Lung (tissue), 11 donors: ENCODE measurements at regions not wholly inside any gene's neighbourhood (a gene's known extent, or its start where the extent isn't known, plus 50 kb on each side); places are given as distances from the start of the nearest gene placed in this dataset.

Experiments
- ATAC-seq: fragments of 200-7000 bp; cut with Tn5 transposase; one replicate; pipeline ENCODE4 v1.9.1; 2020; ENCODE audit warnings: moderate number of reproducible peaks; ENCODE audit not compliant: insufficient read depth, low FRiP score
- DNase-seq, 3 donors: peaks; one replicate each; pipeline ENCODE4 v3.0.0-alpha.2; 2013 to 2017
- H3K27ac ChIP-seq, 2 donors: one replicate each; pipeline ENCODE4 v1.5.1; 2013; ENCODE audit warnings: mild to moderate bottlenecking in 2 of 2, moderate library complexity in 2 of 2, control low read depth in 1 of 2, inconsistent platforms in 1 of 2, low read depth in 1 of 2, low read length in 1 of 2
- H3K27me3 ChIP-seq, 3 donors: one replicate each; pipeline ENCODE4 v1.5.1; 2013; ENCODE audit warnings: low read length in 2 of 3; ENCODE audit not compliant: control insufficient read depth in 3 of 3, insufficient read depth in 3 of 3
- H3K36me3 ChIP-seq, 4 donors: one replicate each; pipeline ENCODE4 v1.5.1; 2013; ENCODE audit warnings: low read length in 4 of 4, mild to moderate bottlenecking in 1 of 4, moderate library complexity in 1 of 4; ENCODE audit not compliant: control insufficient read depth in 4 of 4, insufficient read depth in 4 of 4
- H3K4me1 ChIP-seq, 5 donors: one replicate each; pipeline ENCODE4 v1.5.1; 2013; ENCODE audit warnings: low read length in 5 of 5, mild to moderate bottlenecking in 2 of 5, moderate library complexity in 1 of 5; ENCODE audit not compliant: control insufficient read depth in 5 of 5, insufficient read depth in 5 of 5
- H3K4me3 ChIP-seq: one replicate; pipeline ENCODE4 v1.5.1; 2013; ENCODE audit warnings: mild to moderate bottlenecking, control low read depth, moderate library complexity
- H3K9ac ChIP-seq, 2 donors: one replicate each; pipeline ENCODE4 v1.5.1; 2013; ENCODE audit warnings: low read length in 2 of 2, control low read depth in 1 of 2; ENCODE audit not compliant: insufficient read depth in 1 of 2
- H3K9me3 ChIP-seq, 4 donors: one replicate each; pipeline ENCODE4 v1.5.1; 2013; ENCODE audit warnings: low read length in 3 of 4, mild to moderate bottlenecking in 1 of 4, moderate library complexity in 1 of 4; ENCODE audit not compliant: control insufficient read depth in 4 of 4, insufficient read depth in 3 of 4
- CTCF ChIP-seq: IDR thresholded peaks from 2 replicates; pipeline ENCODE4 v1.5.1; 2012; ENCODE audit warnings: mild to moderate bottlenecking; ENCODE audit errors: control extremely low read depth, extremely low read depth
- WGBS, 2 donors: extraction: QIAGEN DNeasy Blood & Tissue Kit; methylation state at CpG; one replicate each; pipeline ENCODE4 v1.1.7; 2013; 5-methylcytosine and 5-hydroxymethylcytosine counted together
- donor health status: control.
- donor health status: control.
- donor health status: Bipolar disorder and iron deficiency.
- donor health status: healthy.
- donor health status: DM: yes; HTN: yes; CAD: no.

- DNase-seq: no peak
- H3K9me3 ChIP-seq: peaks cover 0 to 2% (median 0%) of the 10 kb centered on the region in 4 donors
- 65 to 68% methylated on average over 11 of the region's 11 CpGs for WGBS, 2 donors
- H3K36me3 ChIP-seq: no peaks in the 10 kb centered on the region
- no peak overlapping the region for H3K27ac ChIP-seq
- H3K9ac ChIP-seq: no peak overlapping the region
- peaks cover 0 to 13% (median 3%) of the 10 kb centered on the region in 5 donors for H3K4me1 ChIP-seq
- no peak overlapping the region for H3K4me3 ChIP-seq
- no peak for TF ChIP-seq CTCF
- peaks cover 0 to 21% (median 8%) of the 10 kb centered on the region in 3 donors for H3K27me3 ChIP-seq
- no peak for ATAC-seq
Observed at GRCh38 chr2:120528051-120528692, 182.2 kb downstream of the INHBB start.

- no peak for ATAC-seq
- Histone ChIP-seq H3K9ac (no peak overlapping the region), H3K27ac (no peak overlapping the region), H3K36me3 (no peaks in the 10 kb centered on the region), H3K27me3 (peaks cover 0 to 16% (median 7%) of the 10 kb centered on the region in 3 donors), H3K9me3 (peaks cover 0 to 2% (median 0%) of the 10 kb centered on the region in 4 donors), H3K4me1 (peaks cover 0 to 13% (median 3%) of the 10 kb centered on the region in 5 donors), H3K4me3 (no peak overlapping the region)
- no peak for TF ChIP-seq CTCF
- DNase-seq: no peak
- 82 to 83% methylated on average over 7 of the region's 7 CpGs for WGBS, 2 donors
Observed at GRCh38 chr2:120528693-120529076, 182.7 kb downstream of the INHBB start.

- Histone ChIP-seq H3K4me1 (peaks cover 0 to 2% (median 0%) of the 10 kb centered on the region in 5 donors), H3K36me3 (no peaks in the 10 kb centered on the region), H3K27ac (no peak overlapping the region), H3K4me3 (no peak overlapping the region), H3K9ac (no peak overlapping the region), H3K9me3 (peaks cover 0 to 2% (median 0%) of the 10 kb centered on the region in 4 donors), H3K27me3 (peaks cover 0 to 15% (median 7%) of the 10 kb centered on the region in 3 donors)
- WGBS, 2 donors: 96 to 98% methylated on average over 4 of the region's 4 CpGs
- DNase-seq (no peak), ATAC-seq (no peak)
- TF ChIP-seq CTCF: no peak
Observed at GRCh38 chr2:120530781-120531180, 184.8 kb downstream of the INHBB start.

GRCh38 chr2:120531365-120531764, 185.4 kb downstream of the INHBB start:
- TF ChIP-seq CTCF: no peak
- DNase-seq (no peak), ATAC-seq (no peak)
- H3K27ac ChIP-seq: no peak overlapping the region
- no peaks in the 10 kb centered on the region for H3K36me3 ChIP-seq
- no peaks in the 10 kb centered on the region for H3K4me1 ChIP-seq
- H3K9ac ChIP-seq: no peak overlapping the region
- peaks cover 0 to 2% (median 0%) of the 10 kb centered on the region in 4 donors for H3K9me3 ChIP-seq
- peaks cover 0 to 15% (median 7%) of the 10 kb centered on the region in 3 donors for H3K27me3 ChIP-seq
- no peak overlapping the region for H3K4me3 ChIP-seq
